Liver (tissue), 3 donors: ENCODE measurements at regions not wholly inside any gene's neighbourhood (a gene's known extent, or its start where the extent isn't known, plus 50 kb on each side); places are given as distances from the start of the nearest gene placed in this dataset.

Experiments used
- GABPA ChIP-seq, 2 donors: IDR thresholded peaks in 1 of 2; conservative IDR thresholded peaks in 1 of 2; 2 replicates each; pipeline ENCODE4 v1.6.1; 2016; ENCODE audit warnings: antibody characterized with exemption in 2 of 2, mild to moderate bottlenecking in 1 of 2, moderate library complexity in 1 of 2
- JUND ChIP-seq, 2 donors: IDR thresholded peaks; 2 replicates each; pipeline ENCODE4 v1.6.1; 2016; ENCODE audit warnings: antibody characterized with exemption in 2 of 2
- SP1 ChIP-seq: IDR thresholded peaks from 2 replicates; pipeline ENCODE4 v1.6.1; 2018; ENCODE audit warnings: antibody characterized with exemption, mild to moderate bottlenecking
- TF ChIP-seq, protein P1 (sequence below): fragments of 150-350 bp; IDR thresholded peaks from 2 replicates; pipeline ENCODE4 v1.5.1; 2017; ENCODE audit warnings: improper control_type of control experiment, low read depth, low read length; ENCODE audit not compliant: missing input control
- donor health status: healthy.
- donor health status: healthy.

- TF ChIP-seq, protein P1, sequence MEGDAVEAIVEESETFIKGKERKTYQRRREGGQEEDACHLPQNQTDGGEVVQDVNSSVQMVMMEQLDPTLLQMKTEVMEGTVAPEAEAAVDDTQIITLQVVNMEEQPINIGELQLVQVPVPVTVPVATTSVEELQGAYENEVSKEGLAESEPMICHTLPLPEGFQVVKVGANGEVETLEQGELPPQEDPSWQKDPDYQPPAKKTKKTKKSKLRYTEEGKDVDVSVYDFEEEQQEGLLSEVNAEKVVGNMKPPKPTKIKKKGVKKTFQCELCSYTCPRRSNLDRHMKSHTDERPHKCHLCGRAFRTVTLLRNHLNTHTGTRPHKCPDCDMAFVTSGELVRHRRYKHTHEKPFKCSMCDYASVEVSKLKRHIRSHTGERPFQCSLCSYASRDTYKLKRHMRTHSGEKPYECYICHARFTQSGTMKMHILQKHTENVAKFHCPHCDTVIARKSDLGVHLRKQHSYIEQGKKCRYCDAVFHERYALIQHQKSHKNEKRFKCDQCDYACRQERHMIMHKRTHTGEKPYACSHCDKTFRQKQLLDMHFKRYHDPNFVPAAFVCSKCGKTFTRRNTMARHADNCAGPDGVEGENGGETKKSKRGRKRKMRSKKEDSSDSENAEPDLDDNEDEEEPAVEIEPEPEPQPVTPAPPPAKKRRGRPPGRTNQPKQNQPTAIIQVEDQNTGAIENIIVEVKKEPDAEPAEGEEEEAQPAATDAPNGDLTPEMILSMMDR = no peak
- no peak for TF ChIP-seq GABPA (IDR thresholded peaks at IDR 0.05 in 1 of 2, conservative IDR thresholded peaks at IDR 0.05 in 1 of 2)
- TF ChIP-seq SP1 = no peak
- TF ChIP-seq JUND (IDR thresholded peaks at IDR 0.05) = no peak
These were observed 110.2 kb upstream of the SESN3 start for GRCh38 chr11:95341221-95341620.
